ENCODE measurements at regions not wholly inside any gene's neighbourhood (a gene's known extent, or its start where the extent isn't known, plus 50 kb on each side); places are given as distances from the start of the nearest gene placed in this dataset.

DNA sequence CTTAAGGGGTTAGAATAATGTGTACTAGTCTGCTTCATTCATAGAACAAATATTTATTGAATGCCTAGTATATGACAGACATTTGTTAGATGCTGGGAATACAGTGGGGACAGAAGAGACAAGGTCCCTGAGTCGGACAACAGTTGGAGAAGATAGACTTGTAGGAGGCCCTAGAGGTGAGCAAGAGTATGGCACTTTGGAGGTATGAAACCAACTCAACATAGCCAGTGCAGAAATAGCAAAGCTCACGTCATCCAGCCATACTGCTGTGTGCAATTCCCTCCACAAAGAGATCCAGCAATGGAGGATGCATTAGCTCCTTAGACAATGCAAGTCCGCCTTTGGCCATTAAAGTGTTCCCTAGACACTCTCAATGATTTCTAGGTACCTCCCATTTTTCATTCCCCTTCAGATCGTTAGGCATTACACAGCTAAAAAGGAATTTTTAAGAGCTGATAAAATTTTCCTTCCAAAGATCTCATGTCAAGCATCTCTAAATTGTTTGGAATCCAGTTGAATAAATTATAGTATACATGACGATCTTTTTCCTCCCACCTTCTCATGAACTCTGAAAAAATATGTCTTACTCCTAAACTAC lies 1949.6 kb upstream of the WWC1 start:
- TF ChIP-seq POLR2AphosphoS5 (IDR thresholded peaks at IDR 0.05) (no peak), POLR2A (IDR thresholded peaks at IDR 0.05) (no peak)
- TF ChIP-seq, protein P1, sequence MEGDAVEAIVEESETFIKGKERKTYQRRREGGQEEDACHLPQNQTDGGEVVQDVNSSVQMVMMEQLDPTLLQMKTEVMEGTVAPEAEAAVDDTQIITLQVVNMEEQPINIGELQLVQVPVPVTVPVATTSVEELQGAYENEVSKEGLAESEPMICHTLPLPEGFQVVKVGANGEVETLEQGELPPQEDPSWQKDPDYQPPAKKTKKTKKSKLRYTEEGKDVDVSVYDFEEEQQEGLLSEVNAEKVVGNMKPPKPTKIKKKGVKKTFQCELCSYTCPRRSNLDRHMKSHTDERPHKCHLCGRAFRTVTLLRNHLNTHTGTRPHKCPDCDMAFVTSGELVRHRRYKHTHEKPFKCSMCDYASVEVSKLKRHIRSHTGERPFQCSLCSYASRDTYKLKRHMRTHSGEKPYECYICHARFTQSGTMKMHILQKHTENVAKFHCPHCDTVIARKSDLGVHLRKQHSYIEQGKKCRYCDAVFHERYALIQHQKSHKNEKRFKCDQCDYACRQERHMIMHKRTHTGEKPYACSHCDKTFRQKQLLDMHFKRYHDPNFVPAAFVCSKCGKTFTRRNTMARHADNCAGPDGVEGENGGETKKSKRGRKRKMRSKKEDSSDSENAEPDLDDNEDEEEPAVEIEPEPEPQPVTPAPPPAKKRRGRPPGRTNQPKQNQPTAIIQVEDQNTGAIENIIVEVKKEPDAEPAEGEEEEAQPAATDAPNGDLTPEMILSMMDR (IDR thresholded peaks at IDR 0.05) = no peak

Measured in transverse colon (tissue), 4 donors.